ENCODE measurements at regions not wholly inside any gene's neighbourhood (a gene's known extent, or its start where the extent isn't known, plus 50 kb on each side); places are given as distances from the start of the nearest gene placed in this dataset.

DNA sequence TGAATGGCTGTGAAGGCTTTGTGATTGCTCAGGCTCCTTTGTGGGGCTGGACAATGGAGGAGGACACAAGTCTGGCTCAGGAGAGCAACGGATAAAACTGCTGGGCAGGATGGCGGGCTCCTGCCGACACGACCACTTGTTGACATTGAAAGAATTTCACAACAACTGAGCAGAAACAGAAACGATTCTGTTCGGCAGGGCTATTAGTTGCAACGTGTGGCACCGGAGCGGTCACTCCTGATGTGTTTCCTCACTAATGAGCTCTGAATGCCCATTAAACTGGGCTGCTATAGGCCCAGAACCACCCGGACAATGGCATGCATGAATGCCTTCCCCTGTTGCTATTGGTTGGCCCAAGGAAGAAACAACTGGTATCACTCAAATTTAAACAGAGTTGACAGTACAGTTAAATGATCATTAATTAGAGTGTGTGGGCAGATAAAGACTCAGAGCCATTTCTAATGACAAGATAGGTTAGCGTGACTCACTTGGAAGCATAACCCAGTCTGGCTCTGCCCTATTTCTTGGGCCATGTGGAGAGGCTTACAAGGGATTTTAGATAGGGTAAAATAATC lies 142.9 kb downstream of the ASCL1 start:
- no peak for DNase-seq

DNA sequence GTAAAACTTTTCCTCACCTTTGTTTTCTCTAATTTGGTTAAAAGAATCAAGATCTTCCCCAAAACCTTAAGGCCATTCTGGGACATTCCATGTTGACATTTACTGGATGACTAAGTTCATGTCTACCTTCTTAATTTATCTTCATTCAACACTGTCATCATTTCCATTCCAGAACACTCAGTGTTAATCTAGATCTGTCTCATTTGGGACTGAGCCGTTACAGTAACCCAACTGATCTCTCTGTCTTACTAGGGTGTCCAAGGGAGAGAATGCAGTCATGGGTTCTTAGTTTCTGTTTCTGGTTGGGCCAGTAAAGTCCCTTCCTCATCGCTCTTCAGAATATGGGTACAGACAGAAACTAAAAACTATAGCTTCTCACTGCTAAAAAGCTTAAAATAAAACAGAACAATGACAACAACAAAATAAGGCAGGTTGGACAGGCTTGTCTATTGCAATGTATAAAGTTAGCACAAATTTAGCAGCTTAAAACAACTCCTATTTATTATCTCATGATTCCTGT lies 144.8 kb downstream of the ASCL1 start:
- no peak for DNase-seq

DNA sequence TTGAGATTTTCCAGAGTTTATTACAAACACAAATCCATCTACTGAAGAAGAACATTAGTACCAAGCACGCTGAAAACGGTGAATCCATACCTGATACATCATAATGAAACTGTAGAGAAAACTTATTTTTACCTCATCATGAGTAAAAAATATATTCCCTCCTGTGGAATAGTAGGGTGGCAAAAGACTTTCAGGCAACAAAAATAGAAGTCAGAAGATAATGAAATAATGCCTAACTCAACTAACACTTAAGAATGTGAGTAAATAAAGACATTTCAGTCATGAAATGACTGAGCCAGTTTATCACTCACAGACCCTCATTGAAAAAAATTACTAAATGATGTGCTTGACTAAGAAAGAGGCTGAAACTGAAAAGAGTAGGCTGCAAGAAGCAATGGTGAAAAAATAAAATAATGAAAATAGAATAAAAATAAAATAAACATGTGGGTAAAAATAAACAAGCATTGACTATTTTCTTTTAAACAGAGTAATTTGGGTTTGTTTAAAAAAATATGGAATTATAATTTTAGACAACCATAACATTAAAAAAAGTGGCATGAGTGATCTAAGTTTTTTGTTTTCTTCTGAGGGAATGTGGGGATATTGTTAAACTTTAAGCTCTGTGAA lies 148.6 kb downstream of the ASCL1 start:
- no peak for DNase-seq

DNA sequence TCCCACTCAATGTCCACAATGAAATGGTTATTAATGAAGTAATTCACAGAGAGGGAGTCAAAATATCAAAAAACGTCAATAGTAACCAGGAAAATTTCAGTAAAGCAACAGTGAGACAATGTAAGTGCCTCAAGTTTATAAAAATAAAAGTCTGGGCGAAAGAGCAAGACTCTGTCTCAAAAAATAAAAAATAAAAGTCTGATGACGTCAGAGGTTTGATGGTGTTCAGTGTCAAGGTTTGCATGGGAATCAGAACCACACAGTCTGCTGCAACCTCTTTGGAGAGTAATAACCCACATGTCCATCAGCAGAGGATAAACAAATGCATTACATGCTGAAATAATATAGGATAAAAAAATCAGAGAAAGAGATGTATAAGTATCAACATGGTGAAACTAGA lies 152.4 kb downstream of the ASCL1 start:
- no peak for DNase-seq

DNA sequence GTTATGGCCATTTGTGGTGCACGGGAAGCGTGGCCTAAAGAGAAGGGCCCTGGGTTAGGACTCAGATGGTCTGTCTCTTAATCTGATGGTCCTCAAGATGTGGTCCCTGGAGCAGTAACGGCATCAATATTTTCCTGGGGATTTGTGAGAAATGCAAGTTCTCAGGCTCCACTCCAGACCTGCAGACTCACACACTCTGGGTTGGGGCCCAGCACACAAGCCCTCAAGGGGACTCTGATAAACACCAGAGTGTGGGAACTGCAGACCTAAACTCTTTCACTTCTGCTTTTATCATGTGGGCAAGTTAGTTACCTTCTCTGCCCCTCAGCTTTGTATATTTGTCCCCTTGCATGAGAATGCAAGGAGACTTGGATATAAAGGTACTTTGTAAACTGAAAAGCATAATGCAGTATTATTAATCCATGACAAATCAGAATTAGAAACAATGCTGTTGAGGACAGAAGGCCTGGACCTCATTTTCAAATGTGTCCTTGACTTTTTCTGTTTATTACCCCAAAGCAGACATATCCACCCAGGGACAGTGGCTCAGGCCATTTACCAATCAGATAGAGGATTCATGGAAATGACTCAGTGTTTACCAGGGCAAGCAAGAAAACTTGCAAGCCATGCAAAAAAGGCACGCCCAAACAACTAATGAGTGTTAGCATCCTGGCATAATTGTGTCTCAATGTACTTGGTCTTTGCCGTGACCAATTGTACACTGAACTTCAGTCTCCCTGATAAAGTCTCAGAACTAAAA lies 157.0 kb downstream of the ASCL1 start:
- no peak for DNase-seq

DNA sequence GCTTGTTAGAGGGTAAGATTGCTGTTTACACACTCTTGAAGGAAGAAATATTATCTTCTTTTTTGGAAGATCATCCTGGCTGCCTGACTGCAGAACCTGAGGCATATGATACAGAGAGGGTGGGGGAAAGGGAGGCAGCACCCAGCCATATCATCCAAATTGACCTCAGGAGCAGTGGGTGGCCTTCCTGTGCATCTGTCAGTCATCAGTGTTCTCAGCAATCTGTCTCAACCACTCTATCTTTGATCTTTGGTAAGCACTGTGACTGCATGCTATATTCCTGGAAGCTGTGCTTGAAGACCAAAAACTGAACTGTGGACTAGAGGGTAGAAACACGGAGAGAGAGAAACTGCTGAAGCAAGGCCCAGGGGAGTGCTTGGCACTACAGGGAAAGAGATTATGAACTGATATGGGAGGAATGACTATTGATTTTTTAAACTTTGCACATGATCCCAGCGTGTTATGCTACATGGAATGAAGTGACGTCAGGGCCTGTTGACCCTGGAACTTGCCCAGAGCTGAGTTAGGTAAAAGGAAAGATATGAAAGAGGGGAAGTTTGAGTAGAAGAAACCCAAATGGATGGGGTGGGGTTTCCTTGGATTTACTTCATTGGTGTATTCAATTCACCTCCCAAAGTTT lies 171.5 kb downstream of the ASCL1 start:
- DNase-seq, result no peak

DNA sequence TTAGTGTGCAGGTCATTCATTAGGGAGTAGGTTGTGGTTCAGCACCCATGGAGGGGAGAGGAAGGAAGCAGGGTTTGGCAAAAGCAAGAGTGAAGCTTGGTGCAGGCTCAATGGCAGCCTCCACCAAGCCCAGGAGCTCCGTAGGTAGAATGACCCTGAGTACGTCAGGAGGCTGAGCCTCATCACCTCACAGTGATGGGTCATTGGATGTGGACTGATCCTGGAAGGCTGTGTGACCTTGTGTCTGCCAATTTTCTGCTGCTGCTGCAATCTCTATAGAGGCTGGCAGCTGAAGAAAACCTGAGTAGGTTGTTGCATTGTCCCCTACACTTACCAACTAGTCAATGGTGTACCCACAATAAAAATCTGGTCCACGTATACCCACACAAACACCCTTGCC lies 173.1 kb downstream of the ASCL1 start:
- no peak for DNase-seq

DNA sequence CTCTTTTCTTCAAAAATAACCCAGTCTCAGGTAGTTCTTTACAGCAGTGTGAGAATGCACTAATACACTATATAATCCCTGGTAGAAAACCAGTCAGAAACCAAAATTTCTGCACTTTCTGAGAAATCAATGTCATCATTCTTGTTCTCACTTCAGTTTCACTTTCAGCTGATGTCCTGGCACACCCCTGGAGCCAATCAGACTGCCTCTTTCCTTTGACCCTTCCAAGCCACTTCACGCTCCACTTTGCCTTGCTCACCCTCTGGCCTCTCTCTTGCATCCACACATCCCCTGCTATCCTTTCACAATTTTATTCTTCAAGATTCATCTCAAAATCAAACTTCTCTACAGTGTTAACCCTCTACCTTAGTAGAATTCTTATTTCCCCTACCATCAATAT lies 181.1 kb downstream of the ASCL1 start:
- DNase-seq, result no peak

DNA sequence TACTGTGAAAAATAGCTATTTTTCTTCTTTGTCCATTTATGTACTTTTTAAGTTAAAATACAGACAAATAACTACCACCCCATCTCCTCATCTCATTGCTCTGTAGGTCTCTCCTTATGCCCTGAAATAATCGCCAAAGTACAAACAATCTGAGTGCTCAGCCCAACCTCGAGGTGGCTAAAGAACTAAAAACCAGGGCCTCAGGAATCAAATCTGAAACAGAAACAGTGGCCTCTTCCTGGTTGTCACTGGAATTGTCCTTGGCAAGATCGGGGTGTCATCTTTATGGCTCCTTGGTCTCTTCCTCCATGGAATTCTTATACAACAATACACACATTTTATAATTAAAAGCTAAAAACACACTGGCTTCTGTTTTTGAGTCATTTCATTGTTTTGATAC lies 182.4 kb downstream of the ASCL1 start:
- DNase-seq, result no peak

DNA sequence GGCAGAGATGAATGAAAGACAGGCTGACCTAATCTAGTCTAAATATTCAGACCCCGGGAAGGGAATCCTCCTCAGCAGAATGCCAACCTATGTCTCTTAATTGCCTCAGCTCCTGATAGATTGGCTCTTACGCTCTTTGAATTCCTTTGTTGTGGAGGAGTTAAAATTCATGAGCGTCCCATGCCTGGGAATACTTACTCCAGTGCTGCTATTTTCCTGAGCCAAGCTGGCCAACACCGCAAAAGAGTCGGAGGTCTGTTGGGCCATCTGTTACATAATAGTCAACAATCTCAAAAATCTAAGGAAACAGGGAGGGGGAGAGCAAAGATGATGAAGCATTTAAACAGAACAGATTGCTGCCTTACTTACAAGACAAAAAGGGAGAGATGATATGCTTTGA lies 182.8 kb downstream of the ASCL1 start:
- DNase-seq, result no peak

DNA sequence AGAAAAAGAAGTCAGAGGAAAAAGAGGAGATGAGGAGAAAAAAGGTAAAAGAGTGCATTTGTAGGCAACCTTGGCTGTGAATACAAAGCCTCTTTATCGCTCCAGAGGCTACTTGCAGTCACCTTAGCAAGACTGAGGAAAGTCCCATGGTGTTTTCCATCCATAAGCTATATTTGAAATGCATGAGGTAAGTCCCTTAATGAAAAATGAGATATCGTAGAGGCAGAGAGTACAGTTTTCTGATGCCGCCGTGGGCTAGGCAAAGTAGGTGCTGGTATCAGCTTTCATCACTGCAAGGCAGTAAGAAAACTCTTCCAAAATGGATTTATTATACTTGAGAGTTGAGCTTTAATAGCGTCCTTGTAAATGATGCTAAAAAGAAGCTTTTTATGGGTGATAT lies 186.8 kb downstream of the ASCL1 start:
- no peak for DNase-seq

DNA sequence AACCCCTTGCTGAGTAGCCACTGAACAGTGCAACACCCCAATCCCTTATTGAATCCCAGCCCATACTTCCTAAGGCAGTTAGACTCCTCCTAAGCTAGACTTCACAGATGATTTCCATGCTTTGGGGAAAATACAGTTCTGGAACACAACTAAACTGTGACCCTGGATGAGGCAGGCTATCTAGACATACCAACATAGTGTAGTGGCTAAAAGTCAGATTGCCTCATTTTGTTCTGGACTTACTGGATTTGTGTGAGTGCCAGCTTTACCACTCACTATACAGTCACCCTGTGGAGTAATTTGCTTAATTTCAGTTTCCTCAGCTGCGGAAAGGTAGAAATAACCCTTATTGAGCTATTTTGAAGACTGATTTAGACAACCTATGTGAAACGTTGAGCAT lies 203.1 kb downstream of the ASCL1 start:
- no peak for DNase-seq

DNA sequence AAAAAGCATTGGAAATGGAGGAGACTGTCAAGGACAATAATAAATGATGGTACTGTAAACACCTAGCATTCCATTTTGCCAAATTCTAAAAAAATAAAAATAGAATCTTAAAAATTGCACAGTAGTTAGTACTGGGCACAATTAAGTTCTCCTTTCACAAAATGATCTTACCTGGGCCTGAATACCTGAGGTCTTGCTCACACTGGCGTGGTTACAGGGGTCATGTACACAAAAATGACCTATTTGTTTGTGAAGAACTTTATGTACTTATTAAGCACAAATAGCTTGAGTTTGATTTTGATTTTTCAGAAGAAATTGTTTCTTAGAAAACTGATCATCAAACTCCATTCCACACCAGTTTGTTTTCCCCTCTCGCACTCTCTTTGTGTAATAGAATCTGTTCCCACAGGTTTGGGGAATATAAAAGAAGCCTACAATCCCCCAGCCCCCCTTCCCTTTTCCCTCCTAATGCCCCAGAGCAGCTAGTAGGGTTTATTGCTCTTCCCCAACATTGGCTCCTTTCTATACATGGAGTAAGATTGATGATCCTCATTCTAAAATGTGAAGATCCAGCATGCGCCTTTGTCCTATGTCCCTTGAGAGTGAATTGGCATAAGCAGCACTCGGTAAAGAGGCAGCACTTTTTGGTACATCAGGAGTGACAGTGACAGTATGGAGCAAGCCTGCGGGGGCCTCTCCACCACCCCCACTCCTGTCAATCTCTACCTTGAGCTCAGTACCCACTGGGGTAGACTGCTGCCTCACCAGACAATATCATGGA lies 204.3 kb downstream of the ASCL1 start:
- DNase-seq, result no peak

DNA sequence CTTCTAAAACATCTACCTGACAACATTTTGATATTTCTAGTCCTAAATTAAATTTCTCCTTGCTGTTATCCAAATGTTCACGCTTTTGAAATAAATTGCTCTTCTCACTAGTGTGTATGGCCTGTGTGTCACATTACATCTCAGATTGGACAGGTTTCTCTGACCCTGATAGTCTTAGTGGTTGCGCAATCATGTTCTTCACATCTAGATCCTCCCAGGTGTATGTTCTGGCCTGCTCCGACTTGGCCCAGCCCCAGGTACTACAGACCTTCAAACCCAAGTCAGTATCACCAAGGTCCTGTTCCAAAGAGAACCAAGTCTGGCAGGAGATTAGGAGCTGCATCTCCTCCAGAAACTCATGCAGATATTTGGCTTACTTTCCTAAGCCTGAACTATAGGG lies 209.5 kb downstream of the ASCL1 start:
- no peak for DNase-seq

DNA sequence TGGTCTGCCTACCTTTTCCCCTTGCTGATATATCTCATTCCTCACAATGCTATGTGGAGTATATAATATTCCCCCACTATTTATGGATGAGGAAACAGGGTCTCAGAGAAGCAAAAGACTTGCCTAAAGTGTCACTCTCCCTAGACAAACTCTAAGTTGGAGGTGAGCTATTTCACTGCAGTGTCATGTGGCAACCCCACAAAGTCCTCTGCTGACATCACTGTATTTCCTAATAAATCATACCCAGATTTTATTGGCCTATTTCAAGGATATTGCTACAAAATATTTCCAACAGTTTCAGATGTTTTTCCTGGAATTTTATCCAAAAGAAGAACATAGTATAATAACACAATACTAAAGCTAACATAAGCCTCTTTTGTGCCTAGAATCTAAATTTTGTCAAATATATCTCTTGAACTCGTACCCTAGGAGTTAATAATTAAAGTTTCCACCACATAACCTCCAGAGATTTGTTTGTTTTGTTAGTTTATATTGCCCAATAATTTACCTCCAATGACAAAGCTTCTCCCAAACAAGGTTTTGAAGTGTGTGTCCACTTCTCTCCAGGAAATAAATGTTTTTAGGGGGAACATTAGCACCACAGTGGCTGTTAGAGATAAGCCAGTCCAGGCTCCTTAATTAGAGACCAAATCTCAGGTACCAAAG lies 215.1 kb downstream of the ASCL1 start:
- DNase-seq, result no peak

DNA sequence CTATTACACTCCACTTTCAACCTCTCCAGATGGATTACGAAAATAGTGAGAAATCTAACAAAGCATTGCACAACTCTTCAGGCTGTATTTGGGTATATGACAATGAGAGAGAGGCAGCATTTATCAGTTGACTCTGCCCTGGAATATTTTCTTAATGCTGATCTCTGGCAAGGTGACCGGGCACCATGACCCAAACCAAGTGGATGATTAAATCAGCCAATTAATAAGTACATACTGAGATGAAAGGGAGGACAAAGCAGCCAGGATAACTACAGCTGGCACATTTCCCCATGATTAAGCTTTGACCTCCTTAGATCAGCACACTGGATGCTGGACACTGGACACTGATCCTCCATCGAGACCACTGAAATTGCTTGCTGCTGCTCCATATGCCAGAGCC lies 218.2 kb downstream of the ASCL1 start:
- no peak for DNase-seq

DNA sequence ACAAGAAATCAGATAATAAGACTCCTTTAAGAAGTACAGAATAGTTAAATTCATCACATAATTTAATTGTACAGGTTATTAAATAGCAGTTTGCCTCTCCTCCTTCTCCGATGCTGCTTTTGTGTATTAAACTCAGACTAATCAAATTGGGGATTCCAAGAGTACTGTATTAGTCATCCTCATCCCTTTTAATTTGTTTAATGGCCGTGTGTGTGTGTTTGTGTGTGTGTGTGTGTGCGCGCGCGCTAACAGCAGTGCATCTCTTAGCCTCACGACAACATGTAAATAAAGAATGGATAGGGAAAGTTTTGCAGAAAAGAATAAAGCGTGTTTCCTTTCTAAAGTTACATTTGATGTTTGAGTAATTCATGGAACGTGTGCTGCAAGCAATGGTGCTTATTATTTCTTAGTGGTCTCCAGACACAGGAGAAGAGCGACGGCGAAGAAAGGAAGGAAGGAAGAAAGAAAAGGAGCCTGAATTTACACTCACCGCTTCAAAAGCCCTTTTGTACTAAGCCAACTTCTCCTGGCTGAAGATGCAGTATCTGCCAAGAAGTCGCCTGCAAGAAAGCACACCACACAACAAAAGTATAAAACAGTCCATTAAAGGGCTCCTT lies 220.3 kb downstream of the ASCL1 start:
- DNase-seq, result no peak

DNA sequence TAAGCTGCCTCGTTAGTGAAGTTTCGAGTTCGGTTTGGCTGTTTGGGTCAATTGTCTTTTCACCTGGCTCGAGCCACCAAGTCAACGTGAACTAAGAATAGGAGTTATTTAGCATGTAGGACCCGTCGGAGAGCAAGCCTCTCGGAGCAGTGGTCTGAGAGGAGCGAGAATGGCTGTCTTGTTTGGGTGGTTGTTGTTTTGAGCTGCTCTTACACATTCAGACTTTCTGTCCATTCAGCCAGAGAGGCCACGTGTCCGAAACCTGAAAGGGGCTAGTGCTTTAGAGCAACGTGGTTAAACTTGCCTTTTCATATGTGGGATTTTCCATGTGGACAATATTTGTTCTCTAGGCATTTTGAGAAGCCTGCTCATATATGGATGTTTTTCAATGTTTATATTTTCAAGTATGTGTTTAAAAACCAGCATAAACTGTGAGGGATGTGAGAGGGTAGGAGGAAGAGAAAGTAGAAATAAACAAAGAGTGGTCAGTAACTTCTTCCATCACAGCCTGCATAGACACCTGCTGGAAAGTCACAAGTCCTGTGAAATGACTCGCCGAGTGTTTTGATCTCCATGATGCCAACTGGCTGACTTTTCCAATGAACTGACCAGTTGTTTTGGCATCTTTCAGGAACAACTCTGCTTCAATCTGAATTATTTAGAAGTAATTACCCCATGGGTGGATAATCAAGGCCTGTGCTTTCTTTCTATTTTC lies 221.0 kb downstream of the ASCL1 start:
- DNase-seq, result no peak

DNA sequence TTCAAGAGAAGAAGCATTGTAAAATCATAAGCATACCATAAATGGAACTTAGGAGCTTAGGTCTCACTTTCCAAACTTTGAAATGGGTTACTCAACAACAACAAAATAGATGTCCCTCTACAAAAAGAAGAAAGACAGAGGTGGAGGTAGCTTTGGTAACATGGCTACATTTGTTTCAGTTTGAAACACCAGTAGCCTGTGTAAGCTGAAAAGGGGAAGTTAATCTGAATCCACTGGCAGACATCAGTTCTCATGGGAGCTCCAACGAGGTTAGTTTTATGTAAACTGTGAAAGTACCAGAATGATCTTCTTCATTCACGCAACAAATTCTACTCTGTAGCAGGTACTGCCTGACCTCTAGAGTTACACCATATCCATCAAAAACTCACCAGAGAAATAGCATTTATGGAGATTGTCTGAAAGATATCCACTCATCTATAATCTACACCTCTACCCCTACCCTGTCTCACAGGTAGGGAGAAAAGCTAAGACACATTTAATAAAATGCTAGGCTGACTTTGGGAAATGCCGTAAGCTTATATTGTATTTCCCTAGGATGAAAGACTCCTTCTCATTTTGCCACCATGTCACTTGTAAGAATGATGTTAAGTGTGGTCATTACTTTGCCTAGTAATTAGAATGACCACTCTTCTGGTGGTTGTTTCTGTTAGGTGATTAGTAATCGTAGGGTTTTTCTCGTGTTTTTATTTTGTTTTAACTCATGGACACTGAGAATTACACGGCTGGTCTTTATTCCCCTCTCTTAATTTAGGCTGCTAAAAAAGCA lies 224.1 kb downstream of the ASCL1 start:
- no peak for DNase-seq

DNA sequence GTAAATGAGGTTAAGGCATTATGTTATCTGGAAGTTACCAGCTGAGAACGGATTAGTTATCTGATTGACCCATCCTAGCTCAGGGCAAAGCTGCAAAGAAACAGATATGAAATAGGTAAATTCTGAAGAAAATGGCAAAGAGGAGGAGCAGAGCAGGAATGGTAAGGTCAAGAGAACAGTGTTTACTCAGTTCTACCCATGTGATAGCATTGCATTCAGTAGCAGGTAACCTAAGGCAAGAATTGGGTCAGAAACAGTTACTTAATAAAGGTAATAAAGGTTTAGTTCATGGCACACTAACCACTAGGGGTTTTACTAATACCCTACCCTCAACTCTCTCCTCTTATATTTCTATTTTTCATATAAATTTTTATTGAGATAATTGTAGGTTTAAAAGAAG lies 224.8 kb downstream of the ASCL1 start:
- DNase-seq, result no peak
